Breast epithelium (tissue), 4 donors: ENCODE measurements at regions not wholly inside any gene's neighbourhood (a gene's known extent, or its start where the extent isn't known, plus 50 kb on each side); places are given as distances from the start of the nearest gene placed in this dataset.

ENCODE experiments used
- DNase-seq, 2 donors: peaks; one replicate each; pipeline ENCODE4 v3.0.0-alpha.2; 2019; ENCODE audit warnings: low spot score in 2 of 2
- H3K27ac ChIP-seq, 2 donors: fragments of 200-600 bp; sonication (generic) in 1 of 2; one replicate each; pipeline ENCODE4 v1.5.1; 2016 to 2019; ENCODE audit warnings: mild to moderate bottlenecking in 1 of 2
- H3K27me3 ChIP-seq, 2 donors: fragments of 200-600 bp; sonication (generic) in 1 of 2; one replicate each; pipeline versions ENCODE4 v1.5.1 to v1.6.0; 2017 to 2019; ENCODE audit warnings: control low read depth in 1 of 2, mild to moderate bottlenecking in 1 of 2
- H3K36me3 ChIP-seq: fragments of 200-600 bp; one replicate; pipeline ENCODE4 v1.5.1; 2019
- H3K4me1 ChIP-seq, 2 donors: fragments of 200-600 bp; sonication (generic); one replicate each; pipeline ENCODE4 v1.5.1; 2016 to 2019; ENCODE audit warnings: control low read depth in 1 of 2
- H3K4me3 ChIP-seq, 3 donors: fragments of 200-600 bp; sonication (generic); 1 replicate in 2 of 3; 2 replicates in 1 of 3; pipeline ENCODE4 v1.5.1; 2016 to 2019; ENCODE audit warnings: mild to moderate bottlenecking in 3 of 3, moderate library complexity in 2 of 3
- H3K9me3 ChIP-seq, 2 donors: fragments of 200-600 bp; sonication (generic) in 1 of 2; one replicate each; pipeline ENCODE4 v1.5.1; 2016 to 2019; ENCODE audit warnings: control low read depth in 1 of 2
- POLR2A ChIP-seq: fragments of 450-650 bp; IDR thresholded peaks from one replicate; pipeline ENCODE4 v1.6.1; 2016; ENCODE audit warnings: antibody characterized with exemption, mild to moderate bottlenecking, moderate library complexity
- POLR2AphosphoS5 ChIP-seq, 3 donors: sonication (generic); formaldehyde crosslinking; IDR thresholded peaks; one replicate each; pipeline ENCODE4 v1.6.1; 2017; ENCODE audit warnings: antibody characterized with exemption in 3 of 3
- intact Hi-C: fragments of 100-400 bp; cut with DNase I; formaldehyde crosslinking; loops from one replicate; pipeline ENCODE4 v1.15.1; 2023; ENCODE audit warnings: low total_unique reads
- TF ChIP-seq, protein P1 (sequence below), 3 donors: fragments of 450-650 bp; IDR thresholded peaks; one replicate each; pipeline ENCODE4 v1.5.1; 2016 to 2017; ENCODE audit warnings: antibody characterized with exemption in 3 of 3, mild to moderate bottlenecking in 3 of 3, moderate library complexity in 3 of 3

DNA sequence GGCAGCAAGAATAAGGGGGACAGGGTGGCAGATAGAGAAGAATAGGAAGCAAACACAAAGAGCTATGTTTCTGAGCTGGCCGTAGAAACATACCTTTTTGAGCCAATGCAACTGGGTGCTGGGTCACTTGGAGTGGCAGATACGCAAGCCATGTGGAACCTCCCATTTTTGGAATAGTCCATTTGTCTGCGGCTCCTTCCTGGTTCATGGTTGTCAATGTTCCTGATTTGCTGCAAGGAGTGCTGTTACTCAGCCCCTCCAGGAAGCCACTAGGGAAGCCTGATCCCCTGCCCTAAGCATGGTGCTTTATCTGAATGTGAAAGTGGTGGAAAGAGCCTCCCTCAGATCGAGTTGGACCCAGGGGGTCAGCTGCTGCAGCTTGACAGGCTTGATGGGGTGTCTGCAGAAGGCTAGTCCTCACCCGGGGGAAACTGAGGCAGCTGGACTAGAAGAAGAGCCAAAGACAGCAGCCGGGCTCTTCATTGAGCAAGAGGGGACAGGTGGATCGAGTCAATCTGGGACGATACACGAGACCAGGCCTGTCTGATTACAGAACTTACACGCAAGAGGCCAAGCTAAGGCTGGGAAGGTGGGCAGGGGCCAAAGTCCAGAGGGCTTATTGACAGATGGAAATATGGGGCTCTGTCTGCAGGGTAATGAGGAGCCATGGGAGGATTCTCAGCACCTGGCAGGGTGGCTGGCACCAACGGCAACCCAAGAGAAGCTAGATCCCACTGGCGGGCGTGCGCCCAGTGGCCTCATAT is 57.4 kb upstream of the CTNNBL1 start:
- TF ChIP-seq POLR2A (no peak), POLR2AphosphoS5 (IDR thresholded peaks at IDR 0.05) (no peak)
- TF ChIP-seq, protein P1, sequence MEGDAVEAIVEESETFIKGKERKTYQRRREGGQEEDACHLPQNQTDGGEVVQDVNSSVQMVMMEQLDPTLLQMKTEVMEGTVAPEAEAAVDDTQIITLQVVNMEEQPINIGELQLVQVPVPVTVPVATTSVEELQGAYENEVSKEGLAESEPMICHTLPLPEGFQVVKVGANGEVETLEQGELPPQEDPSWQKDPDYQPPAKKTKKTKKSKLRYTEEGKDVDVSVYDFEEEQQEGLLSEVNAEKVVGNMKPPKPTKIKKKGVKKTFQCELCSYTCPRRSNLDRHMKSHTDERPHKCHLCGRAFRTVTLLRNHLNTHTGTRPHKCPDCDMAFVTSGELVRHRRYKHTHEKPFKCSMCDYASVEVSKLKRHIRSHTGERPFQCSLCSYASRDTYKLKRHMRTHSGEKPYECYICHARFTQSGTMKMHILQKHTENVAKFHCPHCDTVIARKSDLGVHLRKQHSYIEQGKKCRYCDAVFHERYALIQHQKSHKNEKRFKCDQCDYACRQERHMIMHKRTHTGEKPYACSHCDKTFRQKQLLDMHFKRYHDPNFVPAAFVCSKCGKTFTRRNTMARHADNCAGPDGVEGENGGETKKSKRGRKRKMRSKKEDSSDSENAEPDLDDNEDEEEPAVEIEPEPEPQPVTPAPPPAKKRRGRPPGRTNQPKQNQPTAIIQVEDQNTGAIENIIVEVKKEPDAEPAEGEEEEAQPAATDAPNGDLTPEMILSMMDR (IDR thresholded peaks at IDR 0.05), result no peak
- Histone ChIP-seq H3K27ac (no peak overlapping the region), H3K27me3 (peaks cover 0 to 51% of the 10 kb centered on the region in 2 donors), H3K4me3 (no peak overlapping the region), H3K9me3 (peaks cover 6 to 21% of the 10 kb centered on the region in 2 donors), H3K4me1 (no peaks in the 10 kb centered on the region), H3K36me3 (no peaks in the 10 kb centered on the region)
- no peak for DNase-seq
- intact Hi-C loops, result no loop called here

DNA sequence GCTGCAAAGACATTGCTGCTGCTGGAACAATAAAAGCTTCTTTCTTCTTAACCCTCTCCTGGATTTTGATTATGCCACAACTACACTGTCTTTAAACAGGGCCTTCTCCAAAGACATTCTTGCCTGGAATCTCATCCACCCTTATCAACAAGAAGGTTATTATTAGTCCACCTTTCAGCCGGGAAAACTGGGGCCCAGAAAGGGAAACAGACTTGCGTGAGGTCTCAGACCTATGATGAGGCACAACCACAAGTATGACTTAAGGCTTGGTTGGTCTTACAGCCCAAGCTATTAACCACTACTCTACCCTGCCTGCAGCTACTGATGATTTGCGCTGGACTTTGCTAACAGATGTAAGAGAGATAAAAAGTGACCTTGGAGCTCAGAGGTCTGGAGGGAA is 62.8 kb upstream of the CTNNBL1 start:
- DNase-seq, result no peak
- no peaks in the 10 kb centered on the region for H3K4me1 ChIP-seq
- no peaks in the 10 kb centered on the region for H3K36me3 ChIP-seq
- no peak for TF ChIP-seq POLR2A
- TF ChIP-seq POLR2AphosphoS5 (IDR thresholded peaks at IDR 0.05), result no peak
- TF ChIP-seq, protein P1 (IDR thresholded peaks at IDR 0.05), result no peak
- H3K4me3 ChIP-seq, result no peak overlapping the region
- H3K27ac ChIP-seq, result no peak overlapping the region
- intact Hi-C loops, result no loop called here
- H3K9me3 ChIP-seq, result peaks cover 6 to 21% of the 10 kb centered on the region in 2 donors
- H3K27me3 ChIP-seq, result peaks cover 0 to 44% of the 10 kb centered on the region in 2 donors

DNA sequence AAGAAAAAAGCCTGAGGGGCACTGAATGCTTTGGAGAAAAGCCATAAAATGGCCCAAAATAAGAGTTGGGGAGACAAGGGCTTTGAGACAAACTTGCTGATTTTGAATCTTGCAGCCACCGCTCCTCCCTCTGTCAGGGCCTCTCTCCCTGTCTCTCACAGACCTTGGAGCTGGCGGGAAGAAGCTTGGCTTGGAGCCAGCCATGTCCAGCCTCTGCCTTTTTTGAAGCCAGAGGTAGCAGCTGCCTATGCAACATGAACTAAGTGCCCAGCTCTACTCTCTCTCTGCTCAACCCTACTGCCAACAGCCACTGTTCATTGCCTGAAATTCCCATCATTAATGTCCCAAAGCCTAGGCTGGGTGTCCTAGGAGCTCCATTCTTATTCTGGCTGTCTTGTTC is 63.7 kb upstream of the CTNNBL1 start:
- Histone ChIP-seq H3K9me3 (peaks cover 6 to 13% of the 10 kb centered on the region in 2 donors), H3K36me3 (no peaks in the 10 kb centered on the region), H3K4me1 (no peaks in the 10 kb centered on the region), H3K27me3 (peaks cover 0 to 43% of the 10 kb centered on the region in 2 donors), H3K27ac (no peak overlapping the region), H3K4me3 (no peak overlapping the region)
- DNase-seq, result no peak
- intact Hi-C loops, result no loop called here
- TF ChIP-seq POLR2AphosphoS5 (IDR thresholded peaks at IDR 0.05) (no peak), POLR2A (no peak)
- TF ChIP-seq, protein P1 (IDR thresholded peaks at IDR 0.05), result no peak

DNA sequence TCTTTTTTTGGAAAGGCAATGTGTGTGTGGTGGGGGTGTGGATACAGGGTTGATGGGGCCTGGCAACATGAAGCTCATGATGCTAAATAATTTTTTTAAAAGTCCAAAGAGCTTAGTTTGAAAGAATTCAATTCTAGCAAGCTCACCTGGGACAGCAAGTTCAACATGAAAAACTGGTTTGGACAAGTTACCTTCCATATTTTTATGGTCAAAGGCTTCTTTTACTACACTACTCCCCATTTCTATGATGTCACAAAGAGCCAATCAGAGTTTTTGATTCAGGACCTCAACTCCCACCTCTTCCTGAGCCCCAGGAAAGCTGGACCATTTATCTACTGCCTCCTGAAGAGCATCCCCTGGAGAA is 66.1 kb upstream of the CTNNBL1 start:
- Histone ChIP-seq H3K27me3 (peaks cover 0 to 49% of the 10 kb centered on the region in 2 donors), H3K4me3 (no peak overlapping the region), H3K4me1 (no peaks in the 10 kb centered on the region), H3K9me3 (no peaks in the 10 kb centered on the region), H3K36me3 (no peaks in the 10 kb centered on the region), H3K27ac (no peak overlapping the region)
- DNase-seq, result no peak
- TF ChIP-seq POLR2A (no peak), POLR2AphosphoS5 (IDR thresholded peaks at IDR 0.05) (no peak)
- TF ChIP-seq, protein P1 (IDR thresholded peaks at IDR 0.05), result no peak
- intact Hi-C loops, result no loop called here

DNA sequence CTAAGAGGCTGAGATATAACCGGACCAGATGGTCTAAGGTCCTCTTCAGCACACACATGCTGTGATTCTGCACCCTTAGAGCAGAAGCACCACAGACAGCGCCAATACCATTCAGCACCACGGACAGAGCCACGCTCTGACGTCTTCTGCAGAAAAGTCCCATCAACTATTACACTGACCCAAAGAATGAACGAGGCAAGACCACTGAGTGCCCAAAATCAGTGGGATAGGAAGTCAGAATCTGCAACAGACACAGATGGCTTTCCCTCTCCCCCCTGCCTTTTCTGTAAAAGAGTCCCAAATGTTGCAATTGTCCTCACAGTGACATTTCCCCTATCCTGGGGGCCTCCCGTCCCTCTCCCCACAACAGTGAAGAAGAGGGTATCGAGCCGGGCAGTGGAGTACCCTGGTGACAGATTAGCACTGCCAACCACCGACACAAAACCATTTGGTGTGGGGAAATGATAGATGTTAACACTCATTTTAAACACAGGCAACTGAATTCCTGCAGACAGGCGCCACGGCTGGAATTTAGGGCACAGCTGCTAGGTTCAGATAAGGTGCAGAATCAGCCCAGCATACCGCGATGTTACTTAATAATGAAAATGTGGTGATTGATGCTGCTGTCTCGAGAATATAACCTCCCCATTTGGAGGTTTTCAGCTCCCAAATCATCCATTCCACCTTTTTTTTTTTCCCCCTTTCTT is 66.6 kb upstream of the CTNNBL1 start:
- Histone ChIP-seq H3K27ac (no peak overlapping the region), H3K27me3 (peaks cover 0 to 49% of the 10 kb centered on the region in 2 donors)

More for the DNA sequence above, 66.6 kb upstream of the CTNNBL1 start:
- H3K4me1 ChIP-seq, result no peaks in the 10 kb centered on the region
- no peaks in the 10 kb centered on the region for H3K36me3 ChIP-seq
- H3K4me3 ChIP-seq, result no peak overlapping the region
- DNase-seq, result no peak
- intact Hi-C loops, result no loop called here
- H3K9me3 ChIP-seq, result no peaks in the 10 kb centered on the region
- TF ChIP-seq POLR2A (no peak), POLR2AphosphoS5 (IDR thresholded peaks at IDR 0.05) (no peak)
- TF ChIP-seq, protein P1 (IDR thresholded peaks at IDR 0.05), result no peak
